AG08396 (cell line): ENCODE measurements at regions not wholly inside any gene's neighbourhood (a gene's known extent, or its start where the extent isn't known, plus 50 kb on each side); places are given as distances from the start of the nearest gene placed in this dataset.

Experiments used
- DNase-seq: peaks from one replicate; pipeline ENCODE4 v3.0.0; 2012; ENCODE audit warnings: low spot score, mixed read lengths

- DNase-seq = no peak
Observed at GRCh38 chr2:107025291-107025857, 139.4 kb upstream of the ST6GAL2 start.

GRCh38 chr2:107025869-107026380 lies 140.0 kb upstream of the ST6GAL2 start:
- no peak for DNase-seq

DNA sequence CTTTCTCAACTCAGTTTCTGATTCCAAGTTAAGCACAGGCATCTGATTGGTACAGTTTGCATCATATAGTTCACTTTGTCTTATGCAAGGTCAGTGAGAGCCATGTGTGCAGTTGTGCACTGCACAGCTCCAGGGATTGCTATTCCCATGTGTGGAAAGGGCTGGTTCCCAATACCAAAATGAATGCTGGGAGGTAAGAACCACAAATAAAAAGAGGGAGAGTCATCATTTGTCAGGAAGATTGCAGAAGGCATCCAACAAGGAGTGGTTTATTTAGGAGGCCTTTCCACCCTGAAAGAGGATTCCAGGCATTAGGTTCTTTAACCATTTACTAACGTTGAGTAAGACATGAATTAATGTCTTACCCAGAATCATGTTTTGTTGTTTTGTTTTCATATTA lies 141.2 kb upstream of the ST6GAL2 start:
- no peak for DNase-seq

DNA sequence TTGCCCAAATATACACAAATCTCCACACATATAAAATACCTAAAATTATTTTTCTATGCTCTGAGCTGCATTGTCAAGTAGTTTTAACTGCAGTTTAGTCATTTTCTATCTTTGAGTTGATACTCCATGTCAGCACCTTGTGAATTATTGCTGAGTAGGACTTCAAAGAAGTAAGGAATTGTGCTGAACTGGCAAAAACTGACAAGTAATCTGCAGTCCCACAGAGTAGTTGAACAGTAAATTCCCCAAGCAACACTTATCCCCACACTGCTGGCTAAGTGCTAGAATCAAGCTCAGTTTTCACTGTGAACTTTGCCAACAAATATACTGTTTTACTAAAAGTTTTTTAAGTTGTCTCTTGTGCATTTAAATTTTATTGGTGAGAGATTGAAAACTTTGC lies 141.8 kb upstream of the ST6GAL2 start:
- no peak for DNase-seq

DNA sequence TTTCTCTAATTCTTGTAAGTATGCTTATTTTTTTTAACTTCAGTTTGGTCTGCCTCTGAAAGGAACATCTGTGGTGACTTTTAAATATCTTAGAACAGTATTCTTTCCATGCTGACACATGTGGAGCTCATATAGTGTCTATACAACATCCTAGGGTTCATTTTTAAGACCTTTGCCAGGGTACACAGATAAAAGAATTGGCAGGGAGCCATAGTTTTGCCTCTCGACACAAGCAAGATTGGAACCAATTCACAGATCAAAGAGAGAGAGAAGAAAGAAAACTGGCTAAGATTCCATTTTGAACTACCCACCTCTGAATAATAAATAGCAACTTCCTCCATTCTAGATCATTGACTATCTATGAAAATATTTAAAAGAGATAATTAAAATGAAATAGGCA lies 142.7 kb upstream of the ST6GAL2 start:
- no peak for DNase-seq

DNA sequence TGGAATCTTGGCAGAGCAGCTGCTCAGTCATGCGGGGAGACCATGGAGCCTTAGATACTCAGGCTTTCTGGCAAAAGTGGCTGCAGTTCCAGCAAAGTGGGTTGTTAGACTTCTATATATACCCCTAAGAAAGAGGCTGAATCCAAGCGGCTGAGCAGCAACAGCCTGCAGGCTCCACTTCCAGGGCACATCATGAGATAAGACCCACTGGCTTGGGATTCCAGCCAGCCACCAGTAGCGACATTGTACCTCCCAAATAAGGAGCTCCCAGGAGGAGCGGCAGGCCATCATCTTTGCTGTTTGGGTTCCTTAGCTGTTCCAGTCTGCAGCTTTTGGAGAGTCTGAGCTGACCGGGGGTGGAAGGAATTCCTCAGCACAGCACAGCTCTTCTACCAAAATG lies 150.3 kb upstream of the ST6GAL2 start:
- DNase-seq = no peak

DNA sequence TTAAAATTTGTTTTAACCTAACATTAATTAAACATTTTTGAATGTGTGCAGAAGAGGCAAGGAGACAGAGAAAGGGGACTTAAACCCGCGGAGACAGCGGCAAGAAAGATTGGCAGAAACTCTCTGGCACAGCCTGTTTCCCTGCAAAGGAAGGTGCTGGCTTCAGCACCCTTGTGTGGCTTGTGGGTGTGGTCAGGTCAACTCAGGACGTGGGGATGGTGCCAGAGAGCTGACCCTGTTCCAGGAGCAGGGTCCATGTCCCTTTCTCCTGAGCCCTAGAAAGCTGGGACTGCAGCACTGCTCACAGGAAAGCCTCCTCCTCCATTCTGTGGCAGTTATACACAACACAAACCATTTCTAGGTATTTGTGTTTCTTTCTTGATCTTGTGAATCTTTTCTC lies 176.2 kb upstream of the ST6GAL2 start:
- DNase-seq = no peak

GRCh38 chr2:107062599-107063220 lies 176.7 kb upstream of the ST6GAL2 start:
- DNase-seq = no peak

- DNase-seq = no peak
Observed at GRCh38 chr2:107063228-107063627, 177.3 kb upstream of the ST6GAL2 start.

DNA sequence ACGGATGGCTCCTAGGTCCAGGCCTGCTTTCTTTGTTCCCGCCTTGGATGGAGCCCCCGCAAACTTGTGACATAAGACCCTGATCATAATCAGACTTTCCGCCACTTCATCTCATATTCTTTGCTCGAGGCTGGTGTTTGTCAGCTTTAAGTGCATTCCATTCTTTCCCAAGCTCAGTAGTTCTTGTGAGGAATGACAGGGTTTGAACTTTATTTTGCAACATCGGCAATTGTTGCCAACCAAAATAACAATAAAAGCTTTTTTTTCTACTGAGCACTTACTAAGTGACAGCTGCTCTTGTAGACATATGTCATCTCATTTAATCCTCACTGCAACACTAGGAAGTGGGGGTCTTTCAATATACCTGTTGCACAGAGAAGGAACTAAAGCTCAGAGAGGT lies 178.8 kb upstream of the ST6GAL2 start:
- DNase-seq = no peak

DNA sequence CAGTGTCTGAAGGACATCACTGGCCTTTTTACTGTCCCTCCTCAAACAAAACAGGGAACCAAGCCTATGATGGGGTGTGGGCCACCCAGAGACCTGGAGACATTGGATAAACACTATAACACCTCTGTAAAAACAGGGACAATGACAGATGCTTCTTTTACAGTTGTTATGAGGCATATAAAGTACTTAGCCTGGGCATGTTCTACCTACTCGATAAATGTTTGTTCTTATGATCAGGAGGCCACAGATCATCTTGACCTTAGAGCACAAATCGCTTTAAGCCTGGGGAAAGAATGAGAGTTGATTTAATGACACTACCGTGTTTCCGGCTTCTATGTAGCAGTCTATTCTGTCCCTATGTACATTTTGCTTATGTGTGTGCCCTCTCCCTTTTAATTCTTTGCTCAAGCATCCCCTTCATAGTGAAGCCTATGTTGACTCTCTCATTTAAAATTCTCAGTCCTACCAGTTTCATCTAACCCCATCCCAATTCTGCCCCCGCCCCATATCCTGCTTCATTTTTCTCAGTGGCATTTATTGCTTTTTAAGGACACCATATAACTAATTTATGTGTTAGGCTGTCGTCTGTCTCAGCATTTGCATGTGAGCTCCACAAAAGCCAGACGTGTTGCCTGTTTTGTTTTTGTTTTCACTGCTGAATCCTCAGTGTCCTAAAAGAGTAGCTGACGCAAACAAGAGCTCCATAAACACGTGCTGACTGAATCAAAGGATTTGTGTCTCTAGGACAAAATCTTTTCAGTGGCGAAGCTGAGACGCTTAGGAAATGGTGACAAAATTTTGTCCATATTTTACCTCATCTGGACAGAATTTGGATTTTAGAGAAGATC lies 182.3 kb upstream of the ST6GAL2 start:
- DNase-seq = no peak

DNA sequence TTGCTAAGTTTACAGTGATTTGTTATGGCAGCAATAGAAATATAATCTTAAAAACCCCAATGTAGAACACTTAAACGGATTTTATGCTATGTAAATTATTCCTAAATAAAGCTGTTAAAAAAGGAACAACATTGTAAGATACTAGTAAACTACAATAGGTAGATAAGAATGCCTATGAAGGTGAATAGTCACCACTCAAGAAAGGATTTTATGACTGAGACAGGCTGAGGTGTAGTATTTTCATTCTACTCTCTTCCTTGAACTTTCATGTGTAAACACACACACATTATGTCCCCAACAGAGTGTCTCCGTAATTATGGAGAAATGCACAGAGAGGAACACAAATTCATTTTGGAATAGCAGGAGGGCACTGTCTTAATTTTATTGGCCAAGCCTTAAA lies 183.9 kb upstream of the ST6GAL2 start:
- DNase-seq = no peak

GRCh38 chr2:107072150-107072940 lies 186.4 kb upstream of the ST6GAL2 start:
- no peak for DNase-seq

DNA sequence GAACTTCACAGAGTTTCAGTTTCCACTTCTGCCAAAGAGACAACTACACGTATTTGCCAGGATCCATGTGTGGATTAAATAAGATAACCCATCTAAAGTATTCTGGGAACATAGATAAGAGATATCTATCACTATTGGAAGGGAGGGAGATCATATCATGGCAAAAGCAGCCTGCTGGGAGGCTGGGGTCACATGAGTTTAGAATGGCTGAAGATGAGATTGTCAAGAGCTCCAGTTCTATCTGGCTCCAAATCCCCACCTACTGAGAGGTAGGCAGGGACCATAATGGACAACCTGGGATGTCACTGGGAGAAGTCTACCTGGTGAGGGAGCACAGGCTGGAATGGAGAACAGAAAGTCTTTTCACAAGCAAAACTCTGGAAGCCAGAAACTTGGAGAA lies 192.6 kb upstream of the ST6GAL2 start:
- DNase-seq = no peak

DNA sequence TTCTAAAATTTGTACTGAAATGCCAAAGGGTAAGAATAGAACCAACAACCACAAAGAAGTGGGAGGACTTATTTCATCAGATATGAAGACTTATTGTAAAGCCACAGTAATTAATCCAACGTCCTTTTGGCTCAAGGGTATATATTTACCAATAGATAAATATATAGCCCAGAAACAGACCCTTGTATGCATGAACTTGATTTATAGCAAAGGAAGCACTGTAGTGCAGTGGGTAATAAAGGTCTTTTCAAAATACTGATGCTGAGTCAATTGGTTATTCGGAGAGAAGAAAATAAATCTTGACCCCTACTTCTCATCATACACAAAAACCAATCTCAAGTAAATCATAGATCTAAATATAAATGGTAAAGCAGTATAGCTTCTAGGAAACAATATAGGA lies 200.5 kb upstream of the ST6GAL2 start:
- DNase-seq = no peak

- no peak for DNase-seq
Observed at GRCh38 chr2:107088156-107088555, 202.2 kb upstream of the ST6GAL2 start.

DNA sequence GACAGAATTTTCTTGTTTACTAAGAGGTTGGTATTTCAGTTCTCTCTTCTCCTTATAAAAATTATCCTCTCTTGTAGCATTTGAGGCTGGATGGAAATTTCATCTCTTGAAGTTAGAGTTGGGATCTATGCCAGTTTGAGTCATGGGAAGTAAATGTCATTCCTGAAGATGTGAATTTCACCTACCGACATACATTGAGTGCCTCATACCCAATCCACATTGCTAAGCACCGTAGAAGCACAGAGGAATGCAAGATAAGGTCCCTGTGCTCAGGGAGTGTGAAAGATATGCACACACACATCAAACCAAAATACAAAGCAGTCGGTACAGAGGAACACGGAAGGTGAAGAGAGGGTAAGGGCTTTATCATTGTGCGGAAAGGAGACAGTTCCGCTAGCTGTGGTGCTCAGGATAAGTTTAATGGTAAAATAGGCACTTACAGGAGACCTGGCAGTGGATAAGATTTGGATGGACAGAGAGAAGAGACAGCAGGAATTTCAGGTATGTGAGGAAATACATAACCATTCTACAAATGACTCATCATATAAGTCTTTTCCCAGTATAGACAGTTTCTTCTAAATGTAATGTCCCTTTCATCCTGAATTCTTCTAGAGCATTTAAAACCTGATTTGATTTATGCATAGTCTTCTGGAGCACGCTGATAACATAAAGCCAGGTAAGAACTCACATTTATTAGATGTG lies 205.3 kb upstream of the ST6GAL2 start:
- no peak for DNase-seq

- no peak for DNase-seq
Observed at GRCh38 chr2:107093426-107093957, 207.5 kb upstream of the ST6GAL2 start.

- no peak for DNase-seq
Observed at GRCh38 chr2:107094450-107094986, 208.6 kb upstream of the ST6GAL2 start.

DNA sequence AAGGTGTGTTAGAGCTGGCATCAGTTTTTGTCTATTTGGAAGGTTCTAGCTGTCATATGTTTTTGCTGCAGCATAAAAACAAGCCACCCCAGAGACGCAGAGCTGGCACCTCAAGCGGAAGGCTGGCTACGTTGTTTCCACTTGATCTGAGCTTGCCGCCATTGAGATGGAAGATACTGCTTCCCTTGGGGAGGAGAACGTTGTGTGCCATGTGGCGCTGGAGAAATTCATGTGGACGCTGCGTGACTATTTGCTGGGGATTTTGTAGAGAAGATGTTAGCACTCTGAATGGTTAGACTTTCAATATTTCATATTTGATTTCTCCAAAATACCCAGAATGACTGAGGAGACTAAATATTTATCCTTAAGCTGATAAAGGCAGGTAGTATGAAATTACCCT lies 216.2 kb upstream of the ST6GAL2 start:
- DNase-seq = no peak

DNA sequence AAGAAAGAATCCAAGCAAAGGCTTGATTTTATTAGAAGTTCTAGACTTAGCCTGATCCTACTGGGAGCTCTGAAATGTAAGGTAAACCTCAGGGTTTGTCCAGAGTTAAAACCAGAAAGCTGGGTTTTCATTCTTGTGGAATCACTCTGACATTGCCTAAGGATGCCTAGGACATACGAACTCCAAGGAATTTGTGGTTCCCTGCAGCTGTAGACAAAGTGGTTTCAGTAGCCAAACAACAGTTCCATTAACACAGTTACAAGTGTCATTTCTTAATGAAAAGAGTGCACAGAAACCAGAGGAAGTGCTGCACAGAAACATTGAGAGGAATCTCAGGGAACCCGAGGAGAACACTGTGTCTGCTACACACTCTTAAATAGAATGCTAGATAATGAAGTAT lies 221.4 kb upstream of the ST6GAL2 start:
- no peak for DNase-seq
